GM19452 (cell line): ENCODE measurements at regions not wholly inside any gene's neighbourhood (a gene's known extent, or its start where the extent isn't known, plus 50 kb on each side); places are given as distances from the start of the nearest gene placed in this dataset.

Experiments used
- ATAC-seq: cut with Tn5 transposase; IDR thresholded peaks from one replicate; pipeline ENCODE4 v1.9.1; 2021; ENCODE audit not compliant: unreplicated experiment

GRCh38 chr10:107717046-107717445 lies 552.5 kb upstream of the SORCS1 start:
- no peak for ATAC-seq

GRCh38 chr10:107715565-107715964 lies 551.1 kb upstream of the SORCS1 start:
- ATAC-seq: no peak

- no peak for ATAC-seq
These were observed 544.5 kb upstream of the SORCS1 start for GRCh38 chr10:107708981-107709380.

- no peak for ATAC-seq
These were observed 541.7 kb upstream of the SORCS1 start for GRCh38 chr10:107706096-107706725.

GRCh38 chr10:107701943-107702342 lies 537.4 kb upstream of the SORCS1 start:
- ATAC-seq: no peak

GRCh38 chr10:107692072-107692471 lies 527.6 kb upstream of the SORCS1 start:
- no peak for ATAC-seq

GRCh38 chr10:107689323-107689722 lies 524.8 kb upstream of the SORCS1 start:
- ATAC-seq: no peak

GRCh38 chr10:107687701-107688100 lies 523.2 kb upstream of the SORCS1 start:
- no peak for ATAC-seq

- ATAC-seq: no peak
These were observed 521.6 kb upstream of the SORCS1 start for GRCh38 chr10:107686095-107686494.

- no peak for ATAC-seq
These were observed 507.5 kb upstream of the SORCS1 start for GRCh38 chr10:107671960-107672359.

GRCh38 chr10:107666214-107666613 lies 501.7 kb upstream of the SORCS1 start:
- ATAC-seq: no peak

- ATAC-seq: no peak
These were observed 501.0 kb upstream of the SORCS1 start for GRCh38 chr10:107665459-107665858.

- ATAC-seq: no peak
These were observed 493.3 kb upstream of the SORCS1 start for GRCh38 chr10:107657851-107658250.

- ATAC-seq: no peak
These were observed 492.4 kb upstream of the SORCS1 start for GRCh38 chr10:107656932-107657331.

- peak; percentile 82 for ATAC-seq
These were observed 489.4 kb upstream of the SORCS1 start for GRCh38 chr10:107653832-107654287.

- ATAC-seq: no peak
These were observed 486.4 kb upstream of the SORCS1 start for GRCh38 chr10:107650939-107651338.

- no peak for ATAC-seq
These were observed 484.7 kb upstream of the SORCS1 start for GRCh38 chr10:107649249-107649648.

GRCh38 chr10:107647462-107647861 lies 483.0 kb upstream of the SORCS1 start:
- ATAC-seq: no peak

GRCh38 chr10:107631876-107632275 lies 467.4 kb upstream of the SORCS1 start:
- ATAC-seq: no peak

GRCh38 chr10:107626862-107627261 lies 462.4 kb upstream of the SORCS1 start:
- no peak for ATAC-seq

- no peak for ATAC-seq
These were observed 458.8 kb upstream of the SORCS1 start for GRCh38 chr10:107623292-107623691.

- ATAC-seq: no peak
These were observed 454.6 kb upstream of the SORCS1 start for GRCh38 chr10:107619139-107619538.

GRCh38 chr10:107618504-107618994 lies 454.0 kb upstream of the SORCS1 start:
- ATAC-seq: no peak
